ENCODE measurements at regions not wholly inside any gene's neighbourhood (a gene's known extent, or its start where the extent isn't known, plus 50 kb on each side); places are given as distances from the start of the nearest gene placed in this dataset.

GRCh38 chr13:99861771-99862170 lies 109.8 kb downstream of the ZIC5 start:
- no peaks in the 10 kb centered on the region for H3K9me3 ChIP-seq (ENCODE audit: control insufficient read depth, insufficient read depth, low read length)
- no peaks in the 10 kb centered on the region for H3K9me2 ChIP-seq (replicated peaks; ENCODE audit: control insufficient read depth, low read length)
- no peaks in the 10 kb centered on the region for H3K36me3 ChIP-seq (ENCODE audit: control insufficient read depth, low read length)
- H3K27me3 ChIP-seq (ENCODE audit: control insufficient read depth, low read length) = no peaks in the 10 kb centered on the region
- H3K4me3 ChIP-seq (ENCODE audit: low read length) = no peak overlapping the region
- TF ChIP-seq CTCF (IDR thresholded peaks at IDR 0.05; ENCODE audit: low read depth, low read length, poor library complexity, severe bottlenecking) = no peak
- no peak for TF ChIP-seq EZH2phosphoT487 (IDR thresholded peaks at IDR 0.05; ENCODE audit: borderline replicate concordance, low read length)
- H3F3A ChIP-seq (ENCODE audit: control insufficient read depth, insufficient read depth) = no peaks in the 10 kb centered on the region
- H3K4me2 ChIP-seq (ENCODE audit: low read length) = no peak overlapping the region
- no peaks in the 10 kb centered on the region for H4K20me1 ChIP-seq (ENCODE audit: control insufficient read depth, insufficient read depth, low read depth, low read length)
- no peaks in the 10 kb centered on the region for H3K79me2 ChIP-seq (ENCODE audit: control insufficient read depth, low read length)
- no peak overlapping the region for H3K27ac ChIP-seq (ENCODE audit: low read depth, low read length)
- H3K4me1 ChIP-seq (ENCODE audit: control insufficient read depth, low read length) = no peaks in the 10 kb centered on the region

- H3K4me1 ChIP-seq (ENCODE audit: control insufficient read depth, low read length) = no peaks in the 10 kb centered on the region
- no peaks in the 10 kb centered on the region for H3K9me3 ChIP-seq (ENCODE audit: control insufficient read depth, insufficient read depth, low read length)
- no peaks in the 10 kb centered on the region for H3K79me2 ChIP-seq (ENCODE audit: control insufficient read depth, low read length)
- H3K36me3 ChIP-seq (ENCODE audit: control insufficient read depth, low read length) = no peaks in the 10 kb centered on the region
- no peaks in the 10 kb centered on the region for H3F3A ChIP-seq (ENCODE audit: control insufficient read depth, insufficient read depth)
- no peak overlapping the region for H3K27ac ChIP-seq (ENCODE audit: low read depth, low read length)
- TF ChIP-seq CTCF (IDR thresholded peaks at IDR 0.05; ENCODE audit: low read depth, low read length, poor library complexity, severe bottlenecking) (no peak), EZH2phosphoT487 (IDR thresholded peaks at IDR 0.05; ENCODE audit: borderline replicate concordance, low read length) (no peak)
- H4K20me1 ChIP-seq (ENCODE audit: control insufficient read depth, insufficient read depth, low read depth, low read length) = no peaks in the 10 kb centered on the region
- H3K9me2 ChIP-seq (replicated peaks; ENCODE audit: control insufficient read depth, low read length) = no peaks in the 10 kb centered on the region
- no peaks in the 10 kb centered on the region for H3K27me3 ChIP-seq (ENCODE audit: control insufficient read depth, low read length)
- H3K4me2 ChIP-seq (ENCODE audit: low read length) = no peak overlapping the region
- no peak overlapping the region for H3K4me3 ChIP-seq (ENCODE audit: low read length)
Measured at GRCh38 chr13:99860745-99861144, 110.8 kb downstream of the ZIC5 start.

GRCh38 chr13:99859178-99860177 lies 112.1 kb downstream of the ZIC5 start:
- Histone ChIP-seq H3K27me3 (ENCODE audit: control insufficient read depth, low read length) (no peaks in the 10 kb centered on the region), H3K27ac (ENCODE audit: low read depth, low read length) (no peak overlapping the region), H3K36me3 (ENCODE audit: control insufficient read depth, low read length) (no peaks in the 10 kb centered on the region), H3K79me2 (ENCODE audit: control insufficient read depth, low read length) (no peaks in the 10 kb centered on the region), H3K4me1 (ENCODE audit: control insufficient read depth, low read length) (no peaks in the 10 kb centered on the region), H3K9me3 (ENCODE audit: control insufficient read depth, insufficient read depth, low read length) (no peaks in the 10 kb centered on the region), H3K4me3 (ENCODE audit: low read length) (no peak overlapping the region), H3F3A (ENCODE audit: control insufficient read depth, insufficient read depth) (no peaks in the 10 kb centered on the region), H4K20me1 (ENCODE audit: control insufficient read depth, insufficient read depth, low read depth, low read length) (no peaks in the 10 kb centered on the region), H3K9me2 (replicated peaks; ENCODE audit: control insufficient read depth, low read length) (no peaks in the 10 kb centered on the region), H3K4me2 (ENCODE audit: low read length) (no peak overlapping the region)
- TF ChIP-seq EZH2phosphoT487 (IDR thresholded peaks at IDR 0.05; ENCODE audit: borderline replicate concordance, low read length) (no peak), CTCF (IDR thresholded peaks at IDR 0.05; ENCODE audit: low read depth, low read length, poor library complexity, severe bottlenecking) (no peak)
